ENCODE measurements at regions not wholly inside any gene's neighbourhood (a gene's known extent, or its start where the extent isn't known, plus 50 kb on each side); places are given as distances from the start of the nearest gene placed in this dataset.

DNA sequence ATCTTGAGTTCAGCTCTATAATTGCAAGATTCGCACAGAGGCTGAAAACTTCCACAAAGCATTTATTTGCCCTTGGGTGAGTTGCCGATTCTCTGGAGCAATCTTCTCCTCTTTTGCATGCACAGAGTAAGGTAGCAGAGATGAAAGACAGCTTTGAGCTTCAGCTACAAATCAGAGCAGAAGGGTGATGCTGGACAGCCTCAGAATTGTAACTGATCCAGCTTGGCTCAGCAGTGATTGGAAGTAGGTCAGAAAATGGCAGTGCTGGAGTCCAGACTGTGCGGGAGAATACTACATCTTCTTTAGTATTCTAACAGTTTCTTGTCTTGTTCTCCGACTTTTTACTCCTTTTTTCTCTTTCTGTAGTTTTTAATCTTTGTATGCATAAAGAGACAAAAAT lies 55.4 kb upstream of the CDC14C start:
- TF ChIP-seq, protein P1, sequence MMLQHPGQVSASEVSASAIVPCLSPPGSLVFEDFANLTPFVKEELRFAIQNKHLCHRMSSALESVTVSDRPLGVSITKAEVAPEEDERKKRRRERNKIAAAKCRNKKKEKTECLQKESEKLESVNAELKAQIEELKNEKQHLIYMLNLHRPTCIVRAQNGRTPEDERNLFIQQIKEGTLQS (IDR thresholded peaks at IDR 0.05; ENCODE audit: insufficient read depth, low read depth, low read length) = no peak
- TF ChIP-seq BRCA1 (IDR thresholded peaks at IDR 0.05; ENCODE audit: low read depth, low read length) (no peak), SP1 (IDR thresholded peaks at IDR 0.05; ENCODE audit: low read depth, low read length) (no peak), POLR2A (IDR thresholded peaks at IDR 0.05; ENCODE audit: control extremely low read depth in 1 of 2, low read depth in 2 of 2, low read length in 2 of 2) (no peak), YY1 (IDR thresholded peaks at IDR 0.05; ENCODE audit: low read depth, low read length) (no peak), FOSL1 (IDR thresholded peaks at IDR 0.05; ENCODE audit: insufficient read depth, low read depth, low read length) (no peak), SIN3A (conservative IDR thresholded peaks at IDR 0.05 in 1 of 2, IDR thresholded peaks at IDR 0.05 in 1 of 2; ENCODE audit: low read depth in 1 of 2, low read length in 2 of 2) (no peak), ZNF274 (IDR thresholded peaks at IDR 0.05; ENCODE audit: borderline replicate concordance, extremely low read depth, low read length) (no peak), RAD21 (IDR thresholded peaks at IDR 0.05 in 1 of 2, conservative IDR thresholded peaks at IDR 0.05 in 1 of 2; ENCODE audit: low read depth in 2 of 2, low read length in 2 of 2) (no peak), BCL11A (IDR thresholded peaks at IDR 0.05; ENCODE audit: low read depth in 2 of 2, low read length in 2 of 2) (no peak), TEAD4 (IDR thresholded peaks at IDR 0.05; ENCODE audit: low read depth, low read length) (no peak)
- TF ChIP-seq, protein P2, sequence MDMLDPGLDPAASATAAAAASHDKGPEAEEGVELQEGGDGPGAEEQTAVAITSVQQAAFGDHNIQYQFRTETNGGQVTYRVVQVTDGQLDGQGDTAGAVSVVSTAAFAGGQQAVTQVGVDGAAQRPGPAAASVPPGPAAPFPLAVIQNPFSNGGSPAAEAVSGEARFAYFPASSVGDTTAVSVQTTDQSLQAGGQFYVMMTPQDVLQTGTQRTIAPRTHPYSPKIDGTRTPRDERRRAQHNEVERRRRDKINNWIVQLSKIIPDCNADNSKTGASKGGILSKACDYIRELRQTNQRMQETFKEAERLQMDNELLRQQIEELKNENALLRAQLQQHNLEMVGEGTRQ (IDR thresholded peaks at IDR 0.05; ENCODE audit: low read length) = no peak
- TF ChIP-seq, protein P3, sequence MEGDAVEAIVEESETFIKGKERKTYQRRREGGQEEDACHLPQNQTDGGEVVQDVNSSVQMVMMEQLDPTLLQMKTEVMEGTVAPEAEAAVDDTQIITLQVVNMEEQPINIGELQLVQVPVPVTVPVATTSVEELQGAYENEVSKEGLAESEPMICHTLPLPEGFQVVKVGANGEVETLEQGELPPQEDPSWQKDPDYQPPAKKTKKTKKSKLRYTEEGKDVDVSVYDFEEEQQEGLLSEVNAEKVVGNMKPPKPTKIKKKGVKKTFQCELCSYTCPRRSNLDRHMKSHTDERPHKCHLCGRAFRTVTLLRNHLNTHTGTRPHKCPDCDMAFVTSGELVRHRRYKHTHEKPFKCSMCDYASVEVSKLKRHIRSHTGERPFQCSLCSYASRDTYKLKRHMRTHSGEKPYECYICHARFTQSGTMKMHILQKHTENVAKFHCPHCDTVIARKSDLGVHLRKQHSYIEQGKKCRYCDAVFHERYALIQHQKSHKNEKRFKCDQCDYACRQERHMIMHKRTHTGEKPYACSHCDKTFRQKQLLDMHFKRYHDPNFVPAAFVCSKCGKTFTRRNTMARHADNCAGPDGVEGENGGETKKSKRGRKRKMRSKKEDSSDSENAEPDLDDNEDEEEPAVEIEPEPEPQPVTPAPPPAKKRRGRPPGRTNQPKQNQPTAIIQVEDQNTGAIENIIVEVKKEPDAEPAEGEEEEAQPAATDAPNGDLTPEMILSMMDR (IDR thresholded peaks at IDR 0.05; ENCODE audit: control extremely low read depth in 1 of 3, insufficient read depth in 1 of 3, low read depth in 1 of 3, low read length in 3 of 3) = no peak
- TF ChIP-seq, protein P4, sequence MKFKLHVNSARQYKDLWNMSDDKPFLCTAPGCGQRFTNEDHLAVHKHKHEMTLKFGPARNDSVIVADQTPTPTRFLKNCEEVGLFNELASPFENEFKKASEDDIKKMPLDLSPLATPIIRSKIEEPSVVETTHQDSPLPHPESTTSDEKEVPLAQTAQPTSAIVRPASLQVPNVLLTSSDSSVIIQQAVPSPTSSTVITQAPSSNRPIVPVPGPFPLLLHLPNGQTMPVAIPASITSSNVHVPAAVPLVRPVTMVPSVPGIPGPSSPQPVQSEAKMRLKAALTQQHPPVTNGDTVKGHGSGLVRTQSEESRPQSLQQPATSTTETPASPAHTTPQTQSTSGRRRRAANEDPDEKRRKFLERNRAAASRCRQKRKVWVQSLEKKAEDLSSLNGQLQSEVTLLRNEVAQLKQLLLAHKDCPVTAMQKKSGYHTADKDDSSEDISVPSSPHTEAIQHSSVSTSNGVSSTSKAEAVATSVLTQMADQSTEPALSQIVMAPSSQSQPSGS (IDR thresholded peaks at IDR 0.05; ENCODE audit: low read length) = no peak
